SK-N-SH (cell line): ENCODE measurements at regions not wholly inside any gene's neighbourhood (a gene's known extent, or its start where the extent isn't known, plus 50 kb on each side); places are given as distances from the start of the nearest gene placed in this dataset.

ENCODE experiments used
- CTCF ChIA-PET: fragments of 300-600, 350-600 bp; formaldehyde crosslinking; extraction: SDS; loops from one replicate; lab custom pipeline; 2021; lab: Yijun Ruan, JAX
- POLR2A ChIA-PET: fragments of 350-600 bp; sonication (Branson Sonifier 250); formaldehyde crosslinking; extraction: SDS; loops from one replicate; lab custom pipeline; 2020; ENCODE audit warnings: antibody characterized with exemption, inconsistent platforms; lab: Yijun Ruan, JAX
- DNase-seq: peaks from one replicate; pipeline ENCODE4 v3.0.0; 2012
- H2AFZ ChIP-seq: fragments of 200-600 bp; sonication (generic); 2 replicates; pipeline ENCODE4 v1.8.1; 2016; ENCODE audit warnings: antibody characterized with exemption, mild to moderate bottlenecking, low read depth
- H3F3A ChIP-seq: fragments of 200-600 bp; sonication (generic); replicated peaks from 2 replicates; pipeline ENCODE3; 2016; ENCODE audit warnings: antibody characterized with exemption, mild to moderate bottlenecking; ENCODE audit not compliant: insufficient read depth
- H3K27ac ChIP-seq, 2 experiments: fragments of 200-500 bp in 1 of 2; fragments of 200-600 bp in 1 of 2; sonication (Bioruptor generic) in 1 of 2; sonication (generic), shearing (Covaris generic) in 1 of 2; 2 replicates each; pipeline versions ENCODE4 v1.5.1 to v1.6.1; 2014 to 2016; ENCODE audit warnings: low read depth in 2 of 2, inconsistent platforms in 1 of 2, low read length in 1 of 2, mild to moderate bottlenecking in 1 of 2, mixed read lengths in 1 of 2
- H3K27me3 ChIP-seq: fragments of 200-600 bp; sonication (generic), shearing (Covaris generic); 2 replicates; pipeline ENCODE4 v1.6.1; 2016; ENCODE audit warnings: mixed run types; ENCODE audit not compliant: insufficient read depth
- H3K36me3 ChIP-seq, 2 experiments: fragments of 200-500 bp in 1 of 2; fragments of 200-600 bp in 1 of 2; sonication (Bioruptor generic) in 1 of 2; sonication (generic) in 1 of 2; replicated peaks in 1 of 2; 2 replicates each; pipeline versions ENCODE3 to v1.5.1; 2014 to 2016; ENCODE audit warnings: low read length in 1 of 2, mild to moderate bottlenecking in 1 of 2; ENCODE audit not compliant: insufficient read depth in 2 of 2, control insufficient read depth in 1 of 2
- H3K4me1 ChIP-seq, 2 experiments: fragments of 200-500 bp in 1 of 2; fragments of 200-600 bp in 1 of 2; sonication (Bioruptor generic) in 1 of 2; sonication (generic), shearing (Covaris generic) in 1 of 2; 2 replicates each; pipeline versions ENCODE4 v1.5.1 to v1.6.1; 2014 to 2016; ENCODE audit warnings: low read depth in 1 of 2, low read length in 1 of 2, mixed run types in 1 of 2; ENCODE audit not compliant: insufficient read depth in 2 of 2, control insufficient read depth in 1 of 2
- H3K4me2 ChIP-seq: fragments of 200-600 bp; sonication (generic), shearing (Covaris generic); 2 replicates; pipeline ENCODE4 v1.6.1; 2017; ENCODE audit warnings: mixed run types
- H3K4me3 ChIP-seq, 2 experiments: fragments of 200-500 bp in 1 of 2; fragments of 200-600 bp in 1 of 2; sonication (Bioruptor generic) in 1 of 2; sonication (generic), shearing (Covaris generic) in 1 of 2; 2 replicates each; pipeline versions ENCODE4 v1.5.1 to v1.8.1; 2014 to 2016; ENCODE audit warnings: low read depth in 2 of 2, inconsistent platforms in 1 of 2, low read length in 1 of 2, mild to moderate bottlenecking in 1 of 2, mixed read lengths in 1 of 2, moderate library complexity in 1 of 2
- H3K79me2 ChIP-seq: fragments of 200-600 bp; sonication (generic); 2 replicates; pipeline ENCODE4 v1.8.1; 2017; ENCODE audit warnings: mild to moderate bottlenecking; ENCODE audit not compliant: insufficient read depth
- H3K9ac ChIP-seq: fragments of 200-600 bp; sonication (generic); 2 replicates; pipeline ENCODE4 v1.6.1; 2017; ENCODE audit warnings: mixed run types
- H3K9me2 ChIP-seq: fragments of 200-600 bp; sonication (generic); 2 replicates; pipeline ENCODE4 v1.6.1; 2017; ENCODE audit warnings: mixed run types
- H3K9me3 ChIP-seq: fragments of 200-600 bp; sonication (generic); 2 replicates; pipeline ENCODE4 v1.6.1; 2017; ENCODE audit warnings: mixed run types, mild to moderate bottlenecking, moderate library complexity
- H4K20me1 ChIP-seq: fragments of 200-600 bp; sonication (generic); 2 replicates; pipeline ENCODE4 v1.6.1; 2017; ENCODE audit warnings: mild to moderate bottlenecking, mixed run types; ENCODE audit not compliant: insufficient read depth
- CHD2 ChIP-seq: fragments of 150-350 bp; IDR thresholded peaks from 2 replicates; pipeline ENCODE4 v1.6.1; 2018; ENCODE audit warnings: low read length; ENCODE audit not compliant: partially characterized antibody
- ELF1 ChIP-seq: IDR thresholded peaks from 2 replicates; pipeline ENCODE4 v1.4.0; 2012
- EP300 ChIP-seq, 2 experiments: IDR thresholded peaks; 2 replicates each; pipeline versions ENCODE4 v1.4.0 to v1.6.1; 2012; ENCODE audit warnings: borderline replicate concordance in 1 of 2, low read depth in 1 of 2, low read length in 1 of 2
- EZH2phosphoT487 ChIP-seq: fragments of 200-600 bp; sonication (generic); IDR thresholded peaks from 2 replicates; pipeline ENCODE4 v1.6.1; 2017; ENCODE audit warnings: low read depth, mixed run types, mild to moderate bottlenecking, antibody characterized with exemption, moderate library complexity, borderline replicate concordance
- FOSL2 ChIP-seq: IDR thresholded peaks from 2 replicates; pipeline ENCODE4 v1.4.0; 2012; ENCODE audit warnings: low read depth, mild to moderate bottlenecking, moderate library complexity, borderline replicate concordance
- FOXJ3 ChIP-seq: sonication (generic); formaldehyde crosslinking; IDR thresholded peaks from 2 replicates; pipeline ENCODE4 v1.5.1; 2020; ENCODE audit warnings: mild to moderate bottlenecking, missing genetic modification reagents
- FOXM1 ChIP-seq: IDR thresholded peaks from 2 replicates; pipeline ENCODE4 v1.4.0; 2012; ENCODE audit warnings: low read depth, mild to moderate bottlenecking
- GABPA ChIP-seq: IDR thresholded peaks from 2 replicates; pipeline ENCODE4 v1.4.0; 2012; ENCODE audit warnings: low read depth, mild to moderate bottlenecking
- JUND ChIP-seq: IDR thresholded peaks from 2 replicates; pipeline ENCODE4 v1.4.0; 2012
- MAX ChIP-seq: IDR thresholded peaks from 2 replicates; pipeline ENCODE4 v1.4.0; 2012; ENCODE audit warnings: low read depth
- MXI1 ChIP-seq: IDR thresholded peaks from 2 replicates; pipeline ENCODE4 v1.6.1; 2012; ENCODE audit warnings: mild to moderate bottlenecking, low read depth, low read length, improper control_type of control experiment
- NRF1 ChIP-seq: IDR thresholded peaks from 2 replicates; pipeline ENCODE4 v1.6.1; 2012; ENCODE audit warnings: low read depth, mild to moderate bottlenecking, low read length
- POLR2AphosphoS5 ChIP-seq: IDR thresholded peaks from 2 replicates; pipeline ENCODE4 v1.6.1; 2012; ENCODE audit warnings: low read depth, low read length
- RCOR1 ChIP-seq: fragments of 150-350 bp; IDR thresholded peaks from 2 replicates; pipeline ENCODE4 v1.6.1; 2017; ENCODE audit warnings: antibody characterized with exemption, low read length
- RFX5 ChIP-seq: IDR thresholded peaks from 2 replicates; pipeline ENCODE4 v1.6.1; 2012; ENCODE audit warnings: mild to moderate bottlenecking, improper control_type of control experiment, low read length
- SIN3A ChIP-seq: IDR thresholded peaks from 2 replicates; pipeline ENCODE4 v1.6.1; 2012; ENCODE audit warnings: low read depth, mild to moderate bottlenecking, low read length, moderate library complexity, borderline replicate concordance
- TAF1 ChIP-seq: IDR thresholded peaks from 2 replicates; pipeline ENCODE4 v1.6.1; 2012; ENCODE audit warnings: low read depth, mild to moderate bottlenecking, low read length, moderate library complexity, borderline replicate concordance
- TCF12 ChIP-seq: IDR thresholded peaks from 2 replicates; pipeline ENCODE4 v1.4.0; 2012
- TEAD4 ChIP-seq: IDR thresholded peaks from 2 replicates; pipeline ENCODE4 v1.4.0; 2012; ENCODE audit warnings: mild to moderate bottlenecking, borderline replicate concordance; ENCODE audit not compliant: insufficient read depth
- YY1 ChIP-seq: IDR thresholded peaks from 2 replicates; pipeline ENCODE4 v1.4.0; 2012; ENCODE audit warnings: low read depth, mild to moderate bottlenecking
- WGBS: methylation state at CpG from one replicate; pipeline ENCODE4 v1.1.6; 2017; ENCODE audit warnings: low lambda C conversion rate; 5-methylcytosine and 5-hydroxymethylcytosine counted together
- TF ChIP-seq, protein P1 (sequence below): fragments of 150-350 bp; IDR thresholded peaks from 2 replicates; pipeline ENCODE4 v1.6.1; 2016; ENCODE audit warnings: mild to moderate bottlenecking, low read depth, low read length
- TF ChIP-seq, protein P2 (sequence below): IDR thresholded peaks from 2 replicates; pipeline ENCODE4 v1.4.0; 2012; ENCODE audit warnings: low read depth, borderline replicate concordance

- H3K9ac ChIP-seq, result no peak overlapping the region
These were observed 155.6 kb downstream of the PLPP3 start for GRCh38 chr1:56423716-56424115.

GRCh38 chr1:56418151-56418631, 161.2 kb downstream of the PLPP3 start:
- no peaks in the 10 kb centered on the region for H4K20me1 ChIP-seq
- H3K27me3 ChIP-seq, result no peaks in the 10 kb centered on the region
- no peak for DNase-seq
- no peak overlapping the region for H3K4me3 ChIP-seq
- no peaks in the 10 kb centered on the region for H3K9me3 ChIP-seq
- ChIA-PET CTCF (interaction anchor here (0.7 to 1.1 kb wide), 3 partner anchors 16 to 24 kb away, joined by 3 read pairs; no protein-coding TSS in a partner anchor), POLR2A (no interaction called here)
- WGBS, result 91% methylated on average over 5 of the region's 6 CpGs
- no peak overlapping the region for H3K9ac ChIP-seq
- H3K27ac ChIP-seq, result peak overlapping the region in 1 of 2 experiments; percentile 18; a peak in 1 of 4 replicates
- no peaks in the 10 kb centered on the region for H3K36me3 ChIP-seq
- H3F3A ChIP-seq, result no peaks in the 10 kb centered on the region
- H3K4me1 ChIP-seq, result peaks cover 0 to 10% of the 10 kb centered on the region in 2 experiments; a peak in 1 of 4 replicates
- H3K4me2 ChIP-seq, result no peak overlapping the region
- TF ChIP-seq CHD2, result no peak
- no peak for TF ChIP-seq MAX
- TF ChIP-seq JUND, result no peak
- no peak for TF ChIP-seq SIN3A
- TF ChIP-seq TCF12, result no peak
- TF ChIP-seq, protein P1, sequence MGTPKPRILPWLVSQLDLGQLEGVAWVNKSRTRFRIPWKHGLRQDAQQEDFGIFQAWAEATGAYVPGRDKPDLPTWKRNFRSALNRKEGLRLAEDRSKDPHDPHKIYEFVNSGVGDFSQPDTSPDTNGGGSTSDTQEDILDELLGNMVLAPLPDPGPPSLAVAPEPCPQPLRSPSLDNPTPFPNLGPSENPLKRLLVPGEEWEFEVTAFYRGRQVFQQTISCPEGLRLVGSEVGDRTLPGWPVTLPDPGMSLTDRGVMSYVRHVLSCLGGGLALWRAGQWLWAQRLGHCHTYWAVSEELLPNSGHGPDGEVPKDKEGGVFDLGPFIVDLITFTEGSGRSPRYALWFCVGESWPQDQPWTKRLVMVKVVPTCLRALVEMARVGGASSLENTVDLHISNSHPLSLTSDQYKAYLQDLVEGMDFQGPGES, result no peak
- no peak for TF ChIP-seq NRF1
- TF ChIP-seq RFX5, result no peak
- TF ChIP-seq MXI1, result no peak
- TF ChIP-seq EP300 (IDR thresholded peaks at IDR 0.05; ENCODE audit: borderline replicate concordance in 1 of 2, low read depth in 1 of 2, low read length in 1 of 2), result no peak
- no peak for TF ChIP-seq YY1
- TF ChIP-seq ELF1, result no peak
- no peaks in the 10 kb centered on the region for H3K9me2 ChIP-seq
- H3K79me2 ChIP-seq, result no peaks in the 10 kb centered on the region
- H2AFZ ChIP-seq, result no peak overlapping the region

More at GRCh38 chr1:56423716-56424115, 155.6 kb downstream of the PLPP3 start:
- Histone ChIP-seq H3K9me3 (no peaks in the 10 kb centered on the region), H4K20me1 (no peaks in the 10 kb centered on the region), H3F3A (no peaks in the 10 kb centered on the region), H2AFZ (no peak overlapping the region), H3K27ac (no peak overlapping the region), H3K4me2 (no peak overlapping the region), H3K9me2 (no peaks in the 10 kb centered on the region), H3K27me3 (no peaks in the 10 kb centered on the region), H3K4me1 (peaks cover 0 to 3% of the 10 kb centered on the region in 2 experiments; a peak in 1 of 4 replicates), H3K79me2 (no peaks in the 10 kb centered on the region), H3K4me3 (no peak overlapping the region), H3K36me3 (no peaks in the 10 kb centered on the region)
- WGBS, result 63% methylated on average over 4 of the region's 4 CpGs
- POLR2A ChIA-PET, result interaction anchor here (0.6 kb wide), 1 partner anchor 839 kb away, joined by 5 read pairs; no protein-coding TSS in a partner anchor
- no peak for TF ChIP-seq EZH2phosphoT487
- TF ChIP-seq TEAD4, result no peak
- no peak for TF ChIP-seq FOXM1
- TF ChIP-seq RCOR1, result no peak
- no peak for TF ChIP-seq GABPA
- TF ChIP-seq, protein P2, sequence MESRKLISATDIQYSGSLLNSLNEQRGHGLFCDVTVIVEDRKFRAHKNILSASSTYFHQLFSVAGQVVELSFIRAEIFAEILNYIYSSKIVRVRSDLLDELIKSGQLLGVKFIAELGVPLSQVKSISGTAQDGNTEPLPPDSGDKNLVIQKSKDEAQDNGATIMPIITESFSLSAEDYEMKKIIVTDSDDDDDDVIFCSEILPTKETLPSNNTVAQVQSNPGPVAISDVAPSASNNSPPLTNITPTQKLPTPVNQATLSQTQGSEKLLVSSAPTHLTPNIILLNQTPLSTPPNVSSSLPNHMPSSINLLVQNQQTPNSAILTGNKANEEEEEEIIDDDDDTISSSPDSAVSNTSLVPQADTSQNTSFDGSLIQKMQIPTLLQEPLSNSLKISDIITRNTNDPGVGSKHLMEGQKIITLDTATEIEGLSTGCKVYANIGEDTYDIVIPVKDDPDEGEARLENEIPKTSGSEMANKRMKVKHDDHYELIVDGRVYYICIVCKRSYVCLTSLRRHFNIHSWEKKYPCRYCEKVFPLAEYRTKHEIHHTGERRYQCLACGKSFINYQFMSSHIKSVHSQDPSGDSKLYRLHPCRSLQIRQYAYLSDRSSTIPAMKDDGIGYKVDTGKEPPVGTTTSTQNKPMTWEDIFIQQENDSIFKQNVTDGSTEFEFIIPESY, result no peak
- no peak for TF ChIP-seq MAX
- no peak for TF ChIP-seq POLR2AphosphoS5
- TF ChIP-seq SIN3A, result no peak
- TF ChIP-seq TAF1, result no peak
- TF ChIP-seq MXI1, result no peak
- TF ChIP-seq FOSL2, result no peak
- no peak for TF ChIP-seq FOXJ3 (CRISPR knock-in tag)
- CTCF ChIA-PET, result no interaction called here
- DNase-seq, result no peak
